G401 (cell line): ENCODE measurements at regions not wholly inside any gene's neighbourhood (a gene's known extent, or its start where the extent isn't known, plus 50 kb on each side); places are given as distances from the start of the nearest gene placed in this dataset.

Source experiments
- DNase-seq: peaks from one replicate; pipeline ENCODE4 v3.0.0-alpha.2; 2015; ENCODE audit warnings: low spot score
- in situ Hi-C: cut with HindIII; loops from 2 replicates; pipeline ENCODE4 v1.10.0; 2016; ENCODE audit warnings: low sequenced_read_pairs, mixed read lengths

- in situ Hi-C loops = no loop called here
These were observed 199.3 kb downstream of the TOMM20 start for GRCh38 chr1:234929369-234929768.

GRCh38 chr1:234928642-234929041 is 200.0 kb downstream of the TOMM20 start:
- DNase-seq = no peak
- in situ Hi-C loops = no loop called here

More at GRCh38 chr1:234929369-234929768, 199.3 kb downstream of the TOMM20 start:
- DNase-seq = no peak

- in situ Hi-C loops = no loop called here
- no peak for DNase-seq
These were observed 200.5 kb downstream of the TOMM20 start for GRCh38 chr1:234927971-234928640.

GRCh38 chr1:234927312-234927970 is 201.2 kb downstream of the TOMM20 start:
- in situ Hi-C loops = no loop called here
- no peak for DNase-seq

- no peak for DNase-seq
These were observed 201.9 kb downstream of the TOMM20 start for GRCh38 chr1:234926559-234927311.

GRCh38 chr1:234926264-234926558 is 202.4 kb downstream of the TOMM20 start:
- in situ Hi-C loops = no loop called here
- no peak for DNase-seq

More at GRCh38 chr1:234926559-234927311, 201.9 kb downstream of the TOMM20 start:
- in situ Hi-C loops = no loop called here

- in situ Hi-C loops = no loop called here
- peak; percentile 9 for DNase-seq
These were observed 203.0 kb downstream of the TOMM20 start for GRCh38 chr1:234925440-234926263.

GRCh38 chr1:234924450-234925355 is 203.9 kb downstream of the TOMM20 start:
- in situ Hi-C loops = no loop called here
- no peak for DNase-seq

GRCh38 chr1:234923626-234924025 is 205.0 kb downstream of the TOMM20 start:
- DNase-seq = no peak
- in situ Hi-C loops = no loop called here

- DNase-seq = no peak
- in situ Hi-C loops = no loop called here
These were observed 205.7 kb downstream of the TOMM20 start for GRCh38 chr1:234922987-234923386.

- no peak for DNase-seq
- in situ Hi-C loops = no loop called here
These were observed 207.2 kb downstream of the TOMM20 start for GRCh38 chr1:234921266-234922062.

- DNase-seq = no peak
- in situ Hi-C loops = no loop called here
These were observed 207.8 kb downstream of the TOMM20 start for GRCh38 chr1:234920843-234921140.

GRCh38 chr1:234920136-234920842 is 208.3 kb downstream of the TOMM20 start:
- no peak for DNase-seq
- in situ Hi-C loops = no loop called here

GRCh38 chr1:234918961-234919761 is 209.5 kb downstream of the TOMM20 start:
- DNase-seq = peak; percentile 40

GRCh38 chr1:234918181-234918841 is 210.3 kb downstream of the TOMM20 start:
- in situ Hi-C loops = no loop called here
- DNase-seq = no peak

More at GRCh38 chr1:234918961-234919761, 209.5 kb downstream of the TOMM20 start:
- in situ Hi-C loops = no loop called here

- in situ Hi-C loops = no loop called here
- DNase-seq = no peak
These were observed 211.0 kb downstream of the TOMM20 start for GRCh38 chr1:234917495-234918180.
